HG03378 (cell line): ENCODE measurements at regions not wholly inside any gene's neighbourhood (a gene's known extent, or its start where the extent isn't known, plus 50 kb on each side); places are given as distances from the start of the nearest gene placed in this dataset.

Experiments
- ATAC-seq: cut with Tn5 transposase; IDR thresholded peaks from one replicate; pipeline ENCODE4 v1.9.1; 2021; ENCODE audit warnings: mild to moderate bottlenecking, moderate library complexity; ENCODE audit not compliant: unreplicated experiment

DNA sequence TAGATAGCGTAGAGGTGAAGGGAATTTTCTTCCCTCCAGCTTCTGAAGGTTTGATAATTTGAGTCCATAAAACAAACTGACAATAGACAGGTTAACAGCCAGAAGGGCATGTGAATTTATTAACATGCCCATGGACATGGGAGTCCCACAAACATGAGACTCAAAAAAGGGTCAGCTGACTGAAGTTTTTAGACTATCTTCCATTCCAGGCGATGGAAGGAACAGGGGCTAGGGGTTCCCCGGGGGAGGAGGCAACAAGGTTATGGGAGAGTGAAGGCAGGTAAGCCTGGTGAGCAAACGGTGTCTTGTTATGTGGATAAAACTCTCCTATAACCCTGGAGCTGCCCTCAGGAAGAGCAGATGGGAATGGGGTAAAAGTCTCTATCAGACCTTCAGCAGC, 81.5 kb upstream of the SORBS2 start:
- ATAC-seq, result no peak

DNA sequence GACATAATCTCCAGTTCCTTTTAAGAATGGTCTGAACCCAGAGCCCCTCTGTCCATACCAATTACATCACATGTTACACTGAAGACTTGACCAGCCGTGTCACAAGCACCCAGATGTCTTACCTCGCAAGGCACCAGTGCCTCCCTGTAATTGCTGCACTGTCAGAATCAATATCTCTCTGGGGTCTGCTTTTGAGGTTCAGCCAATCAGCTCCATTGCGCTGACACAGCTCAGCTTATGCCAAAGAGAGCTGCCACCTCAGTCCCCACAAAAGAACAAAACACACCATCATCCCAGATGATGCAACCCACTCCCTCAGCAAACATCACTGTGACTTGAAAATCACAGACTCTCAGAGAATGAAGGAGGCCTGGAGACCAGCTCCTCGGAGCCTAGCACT, 82.5 kb upstream of the SORBS2 start:
- no peak for ATAC-seq

DNA sequence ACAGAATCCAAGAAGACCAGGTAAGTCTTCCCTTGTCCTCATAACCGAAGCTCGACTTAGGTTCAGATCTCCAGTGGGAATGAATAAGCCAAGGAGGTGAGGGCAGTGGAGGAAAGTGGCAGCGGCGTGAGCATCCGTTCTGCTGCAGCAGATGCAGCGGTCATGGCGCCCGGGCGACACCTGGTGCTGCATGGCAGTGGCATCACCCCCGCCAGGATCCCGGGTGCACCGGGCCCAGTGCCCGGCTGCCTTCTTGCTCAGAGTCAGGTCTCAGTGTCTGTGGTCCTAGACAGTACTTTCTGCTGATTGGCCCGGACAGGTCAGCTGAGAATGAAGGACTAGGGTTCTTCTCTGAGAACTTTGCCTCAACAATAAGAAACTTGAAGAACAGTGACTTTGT, 83.4 kb upstream of the SORBS2 start:
- no peak for ATAC-seq

DNA sequence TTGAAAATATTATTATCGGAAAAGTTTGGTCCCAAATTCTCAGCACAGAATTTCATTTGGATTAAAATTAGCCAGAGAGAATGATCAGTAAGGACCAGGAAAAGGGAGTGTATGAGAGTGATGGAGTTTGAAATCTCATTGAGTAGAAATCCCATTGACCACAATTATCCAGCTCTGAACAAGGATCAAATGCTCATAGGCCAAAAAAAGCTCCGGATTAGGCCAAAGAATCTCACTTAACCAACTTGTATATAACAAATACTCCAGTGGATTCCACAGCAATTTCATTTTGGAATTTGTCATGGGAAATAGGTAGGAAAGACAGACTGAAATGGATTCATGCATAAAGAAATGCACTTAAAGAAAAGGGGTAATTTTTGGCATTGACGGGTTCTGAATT, 83.9 kb upstream of the SORBS2 start:
- no peak for ATAC-seq

DNA sequence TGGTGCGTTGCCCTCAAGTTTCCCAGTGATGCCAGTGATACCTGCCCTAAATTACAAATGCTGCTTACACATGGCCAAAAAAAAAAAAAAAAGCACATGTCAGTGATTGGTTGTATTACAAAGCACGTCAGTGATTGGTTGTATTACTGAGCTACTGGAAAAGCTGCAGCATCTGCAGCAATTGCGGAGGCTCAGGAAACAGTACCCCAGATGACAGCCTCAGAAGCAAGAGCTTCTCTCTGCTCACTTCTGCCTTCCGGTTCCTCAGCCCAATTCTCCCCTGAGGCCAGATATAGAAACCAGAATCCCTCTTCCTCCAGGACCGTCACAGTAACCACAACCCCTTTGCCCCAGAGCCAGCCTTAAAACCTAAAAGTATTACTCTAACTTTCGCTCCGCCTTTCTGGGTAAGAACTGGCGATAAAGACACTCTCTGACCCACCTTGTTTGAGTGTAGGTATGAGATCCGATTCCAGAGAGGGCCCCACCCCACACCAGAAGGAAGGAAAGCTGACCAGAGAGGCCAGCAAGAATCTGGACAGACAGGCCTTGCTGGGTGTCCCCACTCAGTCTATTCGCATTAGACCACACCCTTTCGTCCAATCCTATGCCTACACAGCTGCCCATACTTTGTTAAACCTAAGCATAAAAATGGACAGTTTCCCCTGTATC, 85.0 kb upstream of the SORBS2 start:
- peak; percentile 62 for ATAC-seq

DNA sequence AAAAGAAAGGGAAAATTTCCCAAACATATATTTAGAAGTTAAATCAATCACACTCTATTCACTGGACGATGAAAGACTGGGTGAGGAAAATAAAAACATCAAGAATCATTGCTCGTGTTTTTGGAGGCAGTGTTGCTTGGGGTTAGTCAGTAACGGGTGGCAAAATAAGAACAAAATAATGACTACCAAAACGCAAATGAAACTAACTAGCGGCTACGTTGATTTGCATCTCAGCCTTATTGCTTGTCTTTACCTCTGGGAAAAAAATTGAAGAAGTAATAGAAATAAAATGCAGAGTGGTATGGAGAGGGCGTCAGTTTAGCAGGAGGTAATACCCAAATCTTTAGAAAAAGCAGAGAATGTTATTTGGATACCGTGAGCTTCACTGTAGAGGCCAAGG, 86.4 kb upstream of the SORBS2 start:
- ATAC-seq, result no peak

DNA sequence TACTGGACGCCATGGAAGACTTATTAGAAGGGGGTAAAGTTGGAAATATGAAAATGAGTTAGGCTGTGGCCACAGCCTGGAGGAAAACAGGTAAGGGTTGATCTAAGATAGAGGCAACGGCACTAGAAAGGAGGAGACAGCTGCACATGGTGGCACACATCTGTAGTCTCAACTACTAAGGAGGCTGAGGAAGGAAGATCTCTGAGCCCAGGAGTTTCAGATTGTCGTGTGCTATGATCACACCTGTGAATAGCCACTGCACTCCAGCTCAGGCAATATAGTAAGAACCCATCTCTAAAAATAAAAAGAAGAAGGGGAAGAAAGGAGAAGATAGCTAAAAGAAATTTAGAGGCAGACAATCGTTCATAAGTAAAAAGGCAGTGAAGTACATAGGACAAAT, 87.8 kb upstream of the SORBS2 start:
- no peak for ATAC-seq

DNA sequence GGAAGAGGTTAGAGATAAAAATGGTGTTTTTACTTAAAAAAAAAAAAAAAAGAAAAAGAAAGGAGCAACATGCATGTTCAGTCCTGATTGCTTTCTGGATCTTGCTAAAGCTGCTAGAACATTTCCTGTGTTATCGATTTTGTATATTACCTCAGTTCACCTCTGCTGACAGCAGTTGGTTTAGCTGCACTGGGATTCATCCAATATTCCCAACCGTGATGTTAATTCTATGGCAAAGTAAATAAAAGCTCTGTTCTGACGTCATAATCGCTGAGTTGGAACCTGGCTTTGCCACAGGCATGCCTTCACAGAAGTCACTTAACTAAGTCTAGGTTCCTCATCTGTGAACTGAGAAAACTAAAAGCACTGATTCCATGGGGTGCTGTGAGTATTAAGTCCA, 90.7 kb upstream of the SORBS2 start:
- no peak for ATAC-seq

DNA sequence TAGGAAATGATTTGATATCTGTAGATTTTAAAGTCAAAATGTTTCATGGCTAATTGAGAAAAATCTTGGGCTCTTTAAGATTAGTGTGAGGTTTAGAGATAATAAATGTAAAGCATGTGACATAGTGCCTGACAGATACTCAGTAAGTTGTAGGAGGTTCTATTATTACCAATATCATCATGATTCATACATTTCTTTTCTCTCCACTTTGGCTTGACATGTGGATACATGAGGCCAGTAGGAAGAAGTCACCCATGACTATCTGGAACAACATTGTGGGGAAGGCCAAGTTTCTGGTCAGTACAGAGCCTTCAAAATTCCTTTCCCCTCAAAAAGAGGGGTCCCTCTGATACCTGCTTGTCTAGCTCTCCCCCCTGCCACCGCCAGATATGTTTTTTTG, 91.2 kb upstream of the SORBS2 start:
- ATAC-seq, result no peak

DNA sequence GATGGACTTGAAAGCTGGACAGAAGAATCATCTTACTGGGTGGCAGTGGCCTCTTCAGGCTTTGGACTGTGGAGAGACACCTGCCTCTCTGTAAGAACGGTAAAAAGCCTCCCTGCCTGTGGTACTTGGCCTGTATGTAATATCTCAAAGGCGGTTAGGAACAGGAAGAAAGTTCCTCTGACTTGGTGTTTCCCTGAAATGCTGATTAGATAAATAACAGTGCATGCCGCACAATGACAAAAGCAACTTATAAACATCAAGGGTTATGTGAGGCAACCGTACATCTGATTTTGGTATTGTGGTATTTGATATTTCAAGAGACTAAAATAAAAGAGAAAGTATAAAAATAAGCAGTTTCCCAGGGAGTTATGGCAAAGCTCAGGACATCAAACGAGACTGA, 92.4 kb upstream of the SORBS2 start:
- ATAC-seq, result no peak

DNA sequence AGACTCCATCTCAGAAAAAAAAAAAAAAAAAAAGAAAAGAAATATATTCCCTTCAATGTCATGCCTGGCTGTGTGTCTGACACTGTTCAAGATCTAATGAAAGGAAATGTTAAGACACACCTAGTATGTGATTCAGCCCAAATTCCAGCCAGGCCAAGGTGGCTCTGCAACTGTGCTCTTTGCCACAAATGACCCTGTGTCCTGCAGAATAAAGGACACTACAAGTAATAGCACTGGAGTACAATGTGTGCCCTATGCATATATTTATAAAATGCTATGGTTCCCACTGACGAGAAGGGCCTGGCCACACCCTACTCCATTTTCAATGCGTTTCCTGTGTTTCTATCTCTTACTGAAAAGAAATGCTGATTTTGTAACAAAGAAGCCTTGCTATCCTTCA, 98.0 kb upstream of the SORBS2 start:
- ATAC-seq, result no peak

DNA sequence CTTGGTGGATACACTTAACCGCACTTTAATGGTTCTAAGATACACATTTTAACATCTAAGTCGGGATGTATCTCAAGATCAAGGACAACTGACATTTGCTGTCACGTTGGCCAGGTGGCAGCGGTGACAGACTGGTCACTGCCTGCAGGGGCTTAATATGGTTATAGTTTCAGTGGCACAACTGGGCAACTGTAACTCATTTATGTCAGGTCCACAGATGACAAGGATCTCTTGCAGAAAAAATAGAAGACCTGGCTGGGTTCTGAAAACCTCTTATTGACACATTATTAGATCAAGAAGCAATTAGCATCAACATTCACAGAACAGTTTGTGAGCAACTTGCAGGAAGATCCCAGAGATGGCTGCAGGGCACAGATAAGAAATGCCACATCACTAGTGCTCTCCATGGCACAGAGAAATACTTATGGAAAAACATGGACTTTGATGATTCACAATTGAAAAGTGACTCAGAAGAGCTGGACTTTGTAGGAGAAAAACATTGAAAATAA, 99.6 kb upstream of the SORBS2 start:
- ATAC-seq, result no peak

DNA sequence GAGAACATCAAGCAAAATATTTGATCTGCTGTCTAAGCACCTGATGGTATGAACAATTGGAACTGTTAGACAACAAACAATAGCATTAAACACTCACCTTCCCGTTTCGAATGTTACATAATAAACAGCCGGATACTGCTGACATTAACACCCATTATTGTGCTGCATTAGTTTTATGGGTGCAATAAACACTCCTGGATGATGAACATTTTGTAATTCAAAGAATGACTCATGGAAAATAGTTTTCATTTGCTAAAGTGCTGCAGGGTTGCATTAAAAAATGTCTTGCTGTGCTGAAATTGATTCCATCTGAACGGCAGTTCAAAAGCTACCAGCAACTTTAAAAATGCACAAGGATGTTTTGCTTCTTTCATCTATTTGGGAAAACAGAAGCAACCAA, 100.8 kb upstream of the SORBS2 start:
- ATAC-seq, result no peak

DNA sequence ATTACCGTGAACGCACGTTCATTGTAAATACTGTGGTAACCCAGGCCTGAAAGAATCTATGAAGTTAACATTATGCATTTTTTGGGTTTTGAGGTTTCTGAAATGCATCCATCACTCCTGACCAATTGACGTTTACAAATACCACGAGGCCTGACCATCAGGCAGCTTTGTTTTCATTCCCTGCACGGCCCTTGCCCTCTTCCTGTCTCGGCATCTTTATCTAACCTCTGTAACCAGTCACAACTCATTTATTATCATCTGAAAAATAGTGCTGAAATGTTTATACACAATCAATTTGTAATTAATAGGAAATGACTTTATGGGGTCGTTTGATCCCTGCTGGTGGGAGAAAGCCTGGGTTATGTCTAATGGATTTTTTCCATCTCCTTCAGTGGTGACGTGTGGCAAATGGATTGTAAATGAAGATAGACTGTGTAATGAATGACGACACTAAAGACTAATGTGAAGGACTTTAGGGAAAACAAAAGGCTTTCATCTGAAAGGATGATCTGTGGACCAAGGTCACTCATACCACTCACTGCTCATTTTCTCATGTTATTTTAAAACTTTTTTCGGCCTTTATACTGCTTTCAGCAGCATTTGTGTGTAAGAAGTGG, 102.7 kb upstream of the SORBS2 start:
- ATAC-seq, result no peak

DNA sequence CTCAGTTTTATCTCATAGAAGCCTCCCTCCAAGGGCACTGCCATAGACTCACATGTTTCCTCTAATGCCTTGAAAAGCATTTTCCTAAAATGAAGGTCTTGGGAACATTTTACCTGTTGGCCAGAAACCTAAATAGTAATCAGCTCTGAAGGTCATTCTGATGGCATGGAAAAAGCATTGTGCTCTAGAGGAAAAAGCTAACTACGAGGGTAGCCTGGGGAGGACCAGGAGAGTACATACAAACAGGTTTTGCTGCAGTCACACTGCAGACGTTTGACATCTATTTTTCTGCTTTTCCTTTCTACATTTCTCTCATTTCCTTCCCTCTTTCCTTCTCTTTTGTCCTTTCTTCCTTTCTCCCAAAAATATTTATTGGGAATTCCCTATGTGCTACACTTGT, 103.3 kb upstream of the SORBS2 start:
- ATAC-seq, result no peak

DNA sequence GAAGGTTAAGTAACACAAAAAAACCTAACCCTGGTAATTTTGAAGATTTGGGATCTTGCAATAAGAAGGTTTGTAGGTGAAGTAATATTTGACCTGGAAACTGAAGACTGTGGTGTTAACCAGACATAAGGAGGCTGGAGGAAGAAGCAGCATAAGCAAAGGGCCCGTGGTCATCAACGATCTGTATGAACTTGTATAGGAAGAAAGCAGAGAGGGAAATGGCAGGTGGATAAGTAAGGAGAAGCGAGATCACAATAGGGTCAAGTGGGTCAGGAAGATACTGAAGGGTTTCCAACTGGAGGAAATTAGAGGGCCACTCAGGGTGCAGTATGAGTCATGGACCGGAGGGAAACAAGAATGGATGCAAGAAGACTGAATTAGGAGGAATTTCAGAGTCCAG, 103.8 kb upstream of the SORBS2 start:
- ATAC-seq, result no peak

DNA sequence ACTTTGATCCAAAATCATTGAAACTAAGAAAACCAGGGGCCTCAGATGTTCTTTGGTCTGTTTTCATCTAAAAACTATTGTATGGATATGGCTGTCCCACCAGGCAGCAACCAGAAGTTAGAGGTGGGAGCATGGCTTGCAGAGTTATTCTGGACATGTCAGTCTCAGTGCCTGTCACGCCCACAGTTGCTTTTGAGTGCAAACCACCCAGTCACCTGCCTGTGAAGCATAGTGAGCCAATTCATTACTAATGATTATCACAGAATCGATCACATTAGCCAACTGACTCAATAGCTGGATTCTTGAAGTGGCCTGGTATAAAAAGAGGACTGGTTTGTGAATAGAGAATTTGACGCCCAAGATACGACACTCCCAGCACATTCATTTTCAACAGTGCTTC, 104.2 kb upstream of the SORBS2 start:
- no peak for ATAC-seq

DNA sequence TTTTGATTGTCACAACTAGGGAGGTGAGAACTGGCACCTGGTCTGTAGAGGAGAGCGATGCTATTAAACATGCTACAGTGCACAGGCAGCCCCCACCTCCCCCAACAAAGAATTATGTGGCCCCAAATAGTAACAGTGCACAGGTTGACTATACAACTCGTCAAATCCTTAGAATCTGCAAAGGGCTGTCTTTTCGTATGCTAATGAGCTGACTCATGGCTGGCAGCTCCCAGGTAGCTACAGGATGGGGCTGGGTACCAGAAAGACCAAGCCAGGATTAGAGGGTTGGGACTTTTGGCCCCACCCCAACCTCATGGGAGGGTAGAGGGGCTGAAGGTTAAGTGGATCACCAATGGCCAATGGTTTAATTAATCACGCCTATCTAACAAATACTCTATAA, 104.7 kb upstream of the SORBS2 start:
- ATAC-seq, result no peak

DNA sequence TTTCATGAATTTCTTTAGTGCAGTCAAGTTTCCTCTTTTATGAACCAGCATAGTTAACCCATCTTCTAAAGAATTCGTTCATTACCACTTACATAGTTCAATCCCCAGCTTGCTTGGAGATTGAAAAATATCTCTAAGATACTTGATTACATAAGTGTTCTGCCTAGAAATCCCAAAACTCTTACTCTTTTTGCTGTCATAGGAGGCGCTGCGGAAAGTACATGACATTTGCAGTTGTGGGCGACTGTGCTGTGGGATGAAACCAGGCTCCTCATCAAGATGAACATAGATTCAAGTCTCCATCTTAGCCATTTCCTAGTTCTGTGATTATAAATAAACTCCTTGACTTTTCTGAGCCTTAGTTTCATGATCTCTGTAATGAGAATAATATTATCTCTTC, 107.1 kb upstream of the SORBS2 start:
- ATAC-seq, result no peak

DNA sequence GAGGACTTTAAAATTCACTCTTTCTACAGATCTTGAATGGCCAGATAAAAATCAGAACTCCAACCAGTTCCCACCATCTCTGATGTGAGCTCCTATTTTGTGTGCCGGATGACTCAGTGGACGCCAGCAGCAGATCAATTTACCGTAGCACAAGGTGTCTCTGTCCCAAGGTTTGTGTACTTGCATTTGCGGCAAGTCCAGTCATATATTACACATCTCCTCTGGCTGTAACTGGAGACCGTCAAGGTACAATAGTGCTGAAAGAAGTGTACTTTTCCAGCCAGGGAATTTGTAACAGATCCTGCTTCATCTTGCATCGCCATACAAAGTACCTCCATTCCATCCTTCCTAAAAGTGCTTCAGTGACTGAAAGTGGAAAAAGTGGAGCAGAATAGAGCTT, 108.2 kb upstream of the SORBS2 start:
- no peak for ATAC-seq

DNA sequence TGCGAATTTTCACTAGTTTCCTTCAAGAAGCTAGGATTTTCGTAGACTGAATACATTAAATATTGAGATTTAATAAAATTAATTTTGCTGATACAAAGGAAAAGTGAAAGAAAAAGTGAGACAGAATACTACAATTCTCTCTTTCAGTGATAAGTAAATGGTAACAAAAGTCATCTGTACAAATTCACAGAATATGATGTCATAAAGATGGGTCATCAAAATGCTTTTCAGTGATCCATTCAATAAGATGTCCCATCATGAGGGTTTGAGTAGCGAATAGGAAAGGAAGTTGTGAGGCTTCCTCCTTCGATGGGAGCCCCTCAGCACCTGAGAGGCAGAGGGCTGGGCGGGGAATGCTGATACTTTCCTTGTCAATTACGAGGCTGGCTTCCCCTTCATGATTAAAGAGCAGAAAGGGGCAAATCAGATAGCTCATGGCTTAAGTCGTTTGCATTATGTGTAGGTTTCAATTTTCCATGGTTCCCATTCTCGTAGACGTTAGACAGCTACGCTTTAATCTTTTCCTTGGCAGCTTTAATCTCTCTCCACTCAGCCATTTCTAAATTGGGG, 108.8 kb upstream of the SORBS2 start:
- ATAC-seq, result no peak
